LNCaP clone FGC (cell line): ENCODE measurements at regions not wholly inside any gene's neighbourhood (a gene's known extent, or its start where the extent isn't known, plus 50 kb on each side); places are given as distances from the start of the nearest gene placed in this dataset.
"Not testable (repeated sequence)": the region's sequence is repeated elsewhere in the genome, so short reads cannot be mapped to it uniquely, and the experiment has no call there.

Experiments
- DNase-seq: peaks from one replicate; pipeline ENCODE4 v3.0.0-alpha.2; 2011; ENCODE audit warnings: low read depth
- H3K4me3 ChIP-seq: 2 replicates; pipeline ENCODE4 v1.5.1; 2011; ENCODE audit warnings: mild to moderate bottlenecking, low read depth, low read length, control low read depth
- CTCF ChIP-seq: IDR thresholded peaks from 2 replicates; pipeline ENCODE4 v1.5.1; 2012; ENCODE audit warnings: mild to moderate bottlenecking; ENCODE audit not compliant: control insufficient read depth, insufficient read depth; ENCODE audit errors: extremely low read depth

- DNase-seq = no peak
- H3K4me3 ChIP-seq = no peak overlapping the region
- TF ChIP-seq CTCF = no peak
Observed at GRCh38 chr2:34729845-34730244, 1130.7 kb upstream of the FAM98A start.

- DNase-seq = no peak
- TF ChIP-seq CTCF = no peak
- no peak overlapping the region for H3K4me3 ChIP-seq
Observed at GRCh38 chr2:34724107-34724506, 1125.0 kb upstream of the FAM98A start.

GRCh38 chr2:34723683-34724082, 1124.6 kb upstream of the FAM98A start:
- no peak overlapping the region for H3K4me3 ChIP-seq
- TF ChIP-seq CTCF = no peak
- DNase-seq = no peak

GRCh38 chr2:34719206-34719605, 1120.1 kb upstream of the FAM98A start:
- TF ChIP-seq CTCF = no peak
- no peak for DNase-seq
- H3K4me3 ChIP-seq = no peak overlapping the region

- H3K4me3 ChIP-seq = no peak overlapping the region
- DNase-seq = no peak
- no peak for TF ChIP-seq CTCF
Observed at GRCh38 chr2:34705551-34706247, 1106.6 kb upstream of the FAM98A start.

GRCh38 chr2:34703292-34703691, 1104.2 kb upstream of the FAM98A start:
- DNase-seq = no peak
- no peak for TF ChIP-seq CTCF
- no peak overlapping the region for H3K4me3 ChIP-seq

GRCh38 chr2:34702391-34702790, 1103.3 kb upstream of the FAM98A start:
- H3K4me3 ChIP-seq, DNase-seq: not testable (repeated sequence)

- DNase-seq, H3K4me3 ChIP-seq: not testable (repeated sequence)
Observed at GRCh38 chr2:34677591-34677990, 1078.5 kb upstream of the FAM98A start.

GRCh38 chr2:34677119-34677531, 1078.0 kb upstream of the FAM98A start:
- H3K4me3 ChIP-seq, DNase-seq: not testable (repeated sequence)
